IMR-90 (cell line): ENCODE measurements at regions not wholly inside any gene's neighbourhood (a gene's known extent, or its start where the extent isn't known, plus 50 kb on each side); places are given as distances from the start of the nearest gene placed in this dataset.

Source experiments
- ATAC-seq: fragments of 200-7000 bp; cut with Tn5 transposase; 2 replicates; pipeline ENCODE4 v1.9.1; 2020; ENCODE audit warnings: low read depth, mild to moderate bottlenecking, moderate library complexity
- BruUV-seq: library from RNA; stranded (reverse); fragments of 400-500 nt; replicated peaks from 2 replicates; lab custom pipeline; 2021; lab: Mats Ljungman, UMichigan
- CTCF ChIA-PET: fragments of 300-600 bp; formaldehyde crosslinking; extraction: SDS; loops from one replicate; lab custom pipeline; 2021; ENCODE audit warnings: antibody characterized with exemption; lab: Yijun Ruan, JAX
- POLR2A ChIA-PET: fragments of 300-600 bp; sonication (Branson Sonifier 250); formaldehyde crosslinking; loops from one replicate; lab custom pipeline; 2022; ENCODE audit warnings: antibody characterized with exemption; ENCODE audit not compliant: unreplicated experiment; lab: Charles Lee
- DNase-seq: peaks from one replicate; pipeline ENCODE4 v3.0.0; 2013
- H2AFZ ChIP-seq: replicated peaks from 2 replicates; pipeline ENCODE3; 2013; ENCODE audit warnings: low read length, mild to moderate bottlenecking; ENCODE audit not compliant: poor library complexity
- H2AK5ac ChIP-seq: 2 replicates; pipeline ENCODE4 v1.6.1; 2013; ENCODE audit warnings: low read depth, low read length, inconsistent platforms
- H2AK9ac ChIP-seq: replicated peaks from 2 replicates; pipeline ENCODE3; 2013; ENCODE audit warnings: mild to moderate bottlenecking, low read depth, low read length, moderate library complexity; ENCODE audit not compliant: poor library complexity
- H2BK120ac ChIP-seq: 2 replicates; pipeline ENCODE4 v1.6.1; 2013; ENCODE audit warnings: low read depth, low read length, inconsistent platforms
- H2BK15ac ChIP-seq: 3 replicates; pipeline ENCODE4 v1.6.1; 2013; ENCODE audit warnings: low read depth, low read length, inconsistent platforms
- H2BK20ac ChIP-seq: 2 replicates; pipeline ENCODE4 v1.6.1; 2013; ENCODE audit warnings: low read depth, mild to moderate bottlenecking, inconsistent platforms, low read length, moderate library complexity
- H2BK5ac ChIP-seq: 2 replicates; pipeline ENCODE4 v1.6.1; 2013; ENCODE audit warnings: mild to moderate bottlenecking, low read depth, low read length, inconsistent platforms; ENCODE audit not compliant: poor library complexity, severe bottlenecking
- H3K14ac ChIP-seq: replicated peaks from 2 replicates; pipeline ENCODE4 v1.6.1; 2013; ENCODE audit warnings: low read depth, low read length, inconsistent platforms
- H3K18ac ChIP-seq: 2 replicates; pipeline ENCODE4 v1.6.1; 2013; ENCODE audit warnings: low read depth, low read length, control low read depth
- H3K23ac ChIP-seq: 2 replicates; pipeline ENCODE4 v1.6.1; 2013; ENCODE audit warnings: low read depth, low read length, inconsistent platforms
- H3K27ac ChIP-seq: 2 replicates; pipeline ENCODE4 v1.5.1; 2013; ENCODE audit warnings: mild to moderate bottlenecking, control low read depth, low read length; ENCODE audit not compliant: insufficient read depth
- H3K27me3 ChIP-seq: 2 replicates; pipeline ENCODE4 v1.6.1; 2013; ENCODE audit warnings: low read length; ENCODE audit not compliant: control insufficient read depth, insufficient read depth
- H3K36me3 ChIP-seq: 2 replicates; pipeline ENCODE4 v1.6.1; 2013; ENCODE audit warnings: low read length, mixed read lengths; ENCODE audit not compliant: control insufficient read depth, insufficient read depth
- H3K4ac ChIP-seq: 2 replicates; pipeline ENCODE4 v1.6.1; 2013; ENCODE audit warnings: low read depth, low read length, inconsistent platforms
- H3K4me1 ChIP-seq: 2 replicates; pipeline ENCODE4 v1.6.1; 2013; ENCODE audit warnings: low read length, mixed read lengths; ENCODE audit not compliant: control insufficient read depth, insufficient read depth
- H3K4me2 ChIP-seq: 2 replicates; pipeline ENCODE4 v1.6.1; 2013; ENCODE audit warnings: low read depth, mild to moderate bottlenecking, control low read depth, low read length, moderate library complexity
- H3K4me3 ChIP-seq: 2 replicates; pipeline ENCODE4 v1.5.1; 2013; ENCODE audit warnings: low read depth, mild to moderate bottlenecking, control low read depth, low read length, moderate library complexity; ENCODE audit not compliant: insufficient read depth
- H3K56ac ChIP-seq: 2 replicates; pipeline ENCODE4 v1.6.1; 2013; ENCODE audit warnings: low read length, inconsistent platforms; ENCODE audit not compliant: insufficient read depth; ENCODE audit errors: extremely low read depth
- H3K79me1 ChIP-seq, 2 experiments: 2 replicates each; pipeline ENCODE4 v1.6.1; 2013; ENCODE audit warnings: low read length in 2 of 2, inconsistent platforms in 1 of 2, low read depth in 1 of 2
- H3K9ac ChIP-seq: 2 replicates; pipeline ENCODE4 v1.6.1; 2013; ENCODE audit warnings: low read depth, low read length, control low read depth
- H3K9me1 ChIP-seq: 2 replicates; pipeline ENCODE4 v1.6.1; 2013; ENCODE audit warnings: low read length, inconsistent platforms; ENCODE audit not compliant: insufficient read depth
- H3K9me3 ChIP-seq: 2 replicates; pipeline ENCODE4 v1.6.1; 2013; ENCODE audit warnings: low read length; ENCODE audit not compliant: control insufficient read depth, insufficient read depth
- H4K20me1 ChIP-seq: 2 replicates; pipeline ENCODE4 v1.6.1; 2013; ENCODE audit warnings: low read length, inconsistent platforms; ENCODE audit not compliant: insufficient read depth
- H4K5ac ChIP-seq: 2 replicates; pipeline ENCODE4 v1.6.1; 2013; ENCODE audit warnings: mild to moderate bottlenecking, low read depth, low read length, control low read depth
- H4K8ac ChIP-seq, 2 experiments: 2 replicates each; pipeline ENCODE4 v1.6.1; 2013; ENCODE audit warnings: low read depth in 2 of 2, low read length in 2 of 2, control low read depth in 1 of 2, inconsistent platforms in 1 of 2
- H4K91ac ChIP-seq: 2 replicates; pipeline ENCODE4 v1.6.1; 2013; ENCODE audit warnings: low read depth, low read length, inconsistent platforms; ENCODE audit not compliant: insufficient read depth
- NFE2L2 ChIP-seq: fragments of 150-350 bp; IDR thresholded peaks from 2 replicates; pipeline ENCODE4 v1.6.1; 2016; ENCODE audit warnings: low read depth, mild to moderate bottlenecking, low read length
- RCOR1 ChIP-seq: IDR thresholded peaks from 2 replicates; pipeline ENCODE4 v1.6.1; 2012; ENCODE audit warnings: mild to moderate bottlenecking, low read length, improper control_type of control experiment; ENCODE audit not compliant: insufficient replicate concordance
- WGBS, 2 experiments: methylation state at CpG; one replicate each; pipeline versions ENCODE4 v1.1.5 to v1.1.7; 2013; ENCODE audit warnings: missing lambda C conversion rate in 2 of 2; ENCODE audit not compliant: insufficient read length in 1 of 2; ENCODE audit errors: extremely low coverage in 2 of 2; 5-methylcytosine and 5-hydroxymethylcytosine counted together
- dilution Hi-C: fragments of 300-500 bp; cut with HindIII; formaldehyde crosslinking; loops from one replicate; pipeline ENCODE4 v1.14.3; 2018; ENCODE audit warnings: low sequenced_read_pairs; ENCODE audit not compliant: unreplicated experiment
- in situ Hi-C: fragments of 300-500 bp; cut with MboI; formaldehyde crosslinking; loops from 3 replicates; pipeline ENCODE4 v1.14.3; 2019; ENCODE audit warnings: low sequenced_read_pairs, inconsistent platforms, mixed read lengths
- intact Hi-C: fragments of 100-400 bp; cut with micrococcal nuclease; formaldehyde crosslinking; loops from 2 replicates; pipeline ENCODE4 v1.10.0; 2022

DNA sequence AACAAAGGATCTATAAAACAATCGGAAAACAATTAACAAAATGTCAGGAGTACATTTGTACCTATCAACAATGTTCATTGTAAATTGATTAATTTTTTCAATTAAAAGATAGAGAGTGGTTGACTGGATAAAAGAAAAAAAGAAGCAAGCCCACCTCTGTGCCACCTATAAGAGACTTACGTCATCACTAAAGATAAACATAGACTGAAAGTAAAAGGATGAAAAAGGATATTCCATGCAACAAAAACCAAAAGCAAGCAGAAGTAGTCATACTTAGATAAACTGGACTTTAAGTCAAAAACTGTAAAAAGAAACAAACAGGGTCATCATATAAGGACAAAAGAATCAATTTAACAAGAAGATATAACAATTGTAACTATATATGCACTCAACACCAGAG lies 197.4 kb downstream of the RASEF start:
- Histone ChIP-seq H3K4me2 (no peak overlapping the region), H3K4me3 (no peak overlapping the region), H3K56ac (no peak overlapping the region), H3K79me1 (no peaks in the 10 kb centered on the region), H3K9me3 (no peaks in the 10 kb centered on the region), H2AK9ac (no peak overlapping the region), H3K18ac (no peak overlapping the region), H3K36me3 (no peaks in the 10 kb centered on the region), H3K27me3 (no peaks in the 10 kb centered on the region), H3K27ac (no peak overlapping the region), H3K4ac (no peak overlapping the region), H2BK120ac (no peak overlapping the region), H2BK20ac (no peak overlapping the region), H4K8ac (no peak overlapping the region), H4K5ac (no peak overlapping the region), H3K23ac (no peak overlapping the region), H3K9me1 (no peaks in the 10 kb centered on the region), H4K91ac (no peak overlapping the region), H2BK5ac (no peak overlapping the region), H3K14ac (no peak overlapping the region), H2AFZ (no peak overlapping the region), H4K20me1 (no peaks in the 10 kb centered on the region), H2AK5ac (no peak overlapping the region), H3K4me1 (no peaks in the 10 kb centered on the region), H3K9ac (no peak overlapping the region), H2BK15ac (no peak overlapping the region)
- in situ Hi-C loops (no loop called here), intact Hi-C loops (no loop called here), dilution Hi-C loops (no loop called here)
- no CpG with 5 or more reads among the region's 2 CpGs for WGBS, 2 experiments
- no peak for TF ChIP-seq RCOR1
- TF ChIP-seq NFE2L2 = no peak
- DNase-seq = no peak
- BruUV-seq = no TSS peak
- CTCF ChIA-PET = no interaction called here
- no peak for ATAC-seq
- POLR2A ChIA-PET = no interaction called here
